ENCODE measurements at regions not wholly inside any gene's neighbourhood (a gene's known extent, or its start where the extent isn't known, plus 50 kb on each side); places are given as distances from the start of the nearest gene placed in this dataset.

DNA sequence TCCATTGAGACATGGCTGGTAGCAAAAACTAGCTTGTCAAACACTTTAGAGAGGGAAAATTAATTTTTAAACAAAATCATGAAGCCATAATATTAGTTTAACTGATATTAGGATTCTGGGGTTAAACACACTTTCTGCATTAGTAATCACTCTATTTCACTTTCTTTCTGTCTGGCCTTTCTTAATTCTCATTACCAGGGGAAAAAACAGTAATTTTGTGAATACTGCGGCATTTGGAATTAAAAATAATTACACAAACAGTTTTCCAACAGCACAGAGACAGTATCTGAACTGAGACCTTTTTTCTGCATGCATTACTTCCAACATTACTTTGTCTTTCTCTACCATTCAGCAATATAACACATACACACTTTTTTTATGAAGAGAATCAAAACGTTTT is 190.6 kb downstream of the MRPL39 start:
- H3K9me3 ChIP-seq = no peaks in the 10 kb centered on the region
- H3K4me1 ChIP-seq = no peaks in the 10 kb centered on the region
- no peak for TF ChIP-seq MYC (IDR thresholded peaks at IDR 0.05; ENCODE audit: borderline replicate concordance, low read length)
- no peak for TF ChIP-seq GATA3 (IDR thresholded peaks at IDR 0.05; ENCODE audit: borderline replicate concordance)
- no peak for TF ChIP-seq HEYL (CRISPR knock-in tag; IDR thresholded peaks at IDR 0.05)
- TF ChIP-seq TFCP2L1 (CRISPR knock-in tag; IDR thresholded peaks at IDR 0.05) = no peak
- TF ChIP-seq RAD21 (conservative IDR thresholded peaks at IDR 0.05 in 1 of 2, IDR thresholded peaks at IDR 0.05 in 1 of 2) = no peak
- no peak for TF ChIP-seq POLR2A (IDR thresholded peaks at IDR 0.05; ENCODE audit: low read length)
- no peak for TF ChIP-seq FOSL2 (IDR thresholded peaks at IDR 0.05)
- no peak for TF ChIP-seq FOSL2 (CRISPR knock-in tag; IDR thresholded peaks at IDR 0.05)
- no peak for TF ChIP-seq ELK1 (IDR thresholded peaks at IDR 0.05; ENCODE audit: low read depth, low read length)
- no peak for TF ChIP-seq EHMT2 (IDR thresholded peaks at IDR 0.05; ENCODE audit: low read depth)
- TF ChIP-seq CHD2 (IDR thresholded peaks at IDR 0.05; ENCODE audit: low read length, partially characterized antibody) = no peak
- TF ChIP-seq RARB (CRISPR knock-in tag; IDR thresholded peaks at IDR 0.05) = no peak
- TF ChIP-seq JUNB (IDR thresholded peaks at IDR 0.05) = no peak
- no peak for TF ChIP-seq RFX5 (IDR thresholded peaks at IDR 0.05)
- no peak for TF ChIP-seq ZC3H11A (IDR thresholded peaks at IDR 0.05)
- DNase-seq (ENCODE audit: low read depth in 1 of 2, low spot score in 1 of 2) (no peak), ATAC-seq (no peak), FAIRE-seq (no peak)
- CTCF ChIA-PET = no interaction called here
- H3K4me2 ChIP-seq = no peak overlapping the region
- no peak overlapping the region for H3K4me3 ChIP-seq
- WGBS (ENCODE audit: missing lambda C conversion rate) = 0% methylated on average over 2 of the region's 2 CpGs
- POLR2A ChIA-PET = no interaction called here
- H3K27ac ChIP-seq = no peak overlapping the region

GRCh38 chr21:25412100-25412499 is 195.2 kb downstream of the MRPL39 start:
- Histone ChIP-seq H3K4me3 (no peak overlapping the region), H3K4me1 (no peaks in the 10 kb centered on the region), H3K27ac (no peak overlapping the region), H3K9me3 (no peaks in the 10 kb centered on the region), H3K4me2 (no peak overlapping the region)
- DNase-seq (ENCODE audit: low read depth in 1 of 2, low spot score in 1 of 2) (no peak), ATAC-seq (no peak), FAIRE-seq (no peak)
- TF ChIP-seq POLR2AphosphoS2 (conservative IDR thresholded peaks at IDR 0.05; ENCODE audit: low read length) (no peak), ESRRA (IDR thresholded peaks at IDR 0.05; ENCODE audit: borderline replicate concordance, low read length) (no peak), POLR2A (IDR thresholded peaks at IDR 0.05; ENCODE audit: low read length) (no peak), RFX5 (IDR thresholded peaks at IDR 0.05) (no peak), NR3C1 (IDR thresholded peaks at IDR 0.05) (no peak), HES2 (IDR thresholded peaks at IDR 0.05) (no peak), EP300 (IDR thresholded peaks at IDR 0.05) (no peak), KDM5A (IDR thresholded peaks at IDR 0.05) (no peak), NPAS2 (CRISPR knock-in tag; IDR thresholded peaks at IDR 0.05; ENCODE audit: borderline replicate concordance) (no peak), CHD2 (IDR thresholded peaks at IDR 0.05; ENCODE audit: low read length, partially characterized antibody) (no peak), SMC3 (IDR thresholded peaks at IDR 0.05) (no peak), ZSCAN20 (CRISPR knock-in tag; IDR thresholded peaks at IDR 0.05) (no peak), CBX8 (IDR thresholded peaks at IDR 0.05) (no peak), CHD4 (IDR thresholded peaks at IDR 0.05; ENCODE audit: borderline replicate concordance) (no peak), HOXB13 (CRISPR knock-in tag; IDR thresholded peaks at IDR 0.05; ENCODE audit: low read depth) (no peak)
- TF ChIP-seq, protein P1, sequence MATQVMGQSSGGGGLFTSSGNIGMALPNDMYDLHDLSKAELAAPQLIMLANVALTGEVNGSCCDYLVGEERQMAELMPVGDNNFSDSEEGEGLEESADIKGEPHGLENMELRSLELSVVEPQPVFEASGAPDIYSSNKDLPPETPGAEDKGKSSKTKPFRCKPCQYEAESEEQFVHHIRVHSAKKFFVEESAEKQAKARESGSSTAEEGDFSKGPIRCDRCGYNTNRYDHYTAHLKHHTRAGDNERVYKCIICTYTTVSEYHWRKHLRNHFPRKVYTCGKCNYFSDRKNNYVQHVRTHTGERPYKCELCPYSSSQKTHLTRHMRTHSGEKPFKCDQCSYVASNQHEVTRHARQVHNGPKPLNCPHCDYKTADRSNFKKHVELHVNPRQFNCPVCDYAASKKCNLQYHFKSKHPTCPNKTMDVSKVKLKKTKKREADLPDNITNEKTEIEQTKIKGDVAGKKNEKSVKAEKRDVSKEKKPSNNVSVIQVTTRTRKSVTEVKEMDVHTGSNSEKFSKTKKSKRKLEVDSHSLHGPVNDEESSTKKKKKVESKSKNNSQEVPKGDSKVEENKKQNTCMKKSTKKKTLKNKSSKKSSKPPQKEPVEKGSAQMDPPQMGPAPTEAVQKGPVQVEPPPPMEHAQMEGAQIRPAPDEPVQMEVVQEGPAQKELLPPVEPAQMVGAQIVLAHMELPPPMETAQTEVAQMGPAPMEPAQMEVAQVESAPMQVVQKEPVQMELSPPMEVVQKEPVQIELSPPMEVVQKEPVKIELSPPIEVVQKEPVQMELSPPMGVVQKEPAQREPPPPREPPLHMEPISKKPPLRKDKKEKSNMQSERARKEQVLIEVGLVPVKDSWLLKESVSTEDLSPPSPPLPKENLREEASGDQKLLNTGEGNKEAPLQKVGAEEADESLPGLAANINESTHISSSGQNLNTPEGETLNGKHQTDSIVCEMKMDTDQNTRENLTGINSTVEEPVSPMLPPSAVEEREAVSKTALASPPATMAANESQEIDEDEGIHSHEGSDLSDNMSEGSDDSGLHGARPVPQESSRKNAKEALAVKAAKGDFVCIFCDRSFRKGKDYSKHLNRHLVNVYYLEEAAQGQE (IDR thresholded peaks at IDR 0.05) = no peak
- TF ChIP-seq, protein P2, sequence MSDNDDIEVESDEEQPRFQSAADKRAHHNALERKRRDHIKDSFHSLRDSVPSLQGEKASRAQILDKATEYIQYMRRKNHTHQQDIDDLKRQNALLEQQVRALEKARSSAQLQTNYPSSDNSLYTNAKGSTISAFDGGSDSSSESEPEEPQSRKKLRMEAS (IDR thresholded peaks at IDR 0.05) = no peak
- TF ChIP-seq, protein P3, sequence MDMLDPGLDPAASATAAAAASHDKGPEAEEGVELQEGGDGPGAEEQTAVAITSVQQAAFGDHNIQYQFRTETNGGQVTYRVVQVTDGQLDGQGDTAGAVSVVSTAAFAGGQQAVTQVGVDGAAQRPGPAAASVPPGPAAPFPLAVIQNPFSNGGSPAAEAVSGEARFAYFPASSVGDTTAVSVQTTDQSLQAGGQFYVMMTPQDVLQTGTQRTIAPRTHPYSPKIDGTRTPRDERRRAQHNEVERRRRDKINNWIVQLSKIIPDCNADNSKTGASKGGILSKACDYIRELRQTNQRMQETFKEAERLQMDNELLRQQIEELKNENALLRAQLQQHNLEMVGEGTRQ (IDR thresholded peaks at IDR 0.05) = no peak
- ChIA-PET POLR2A (no interaction called here), CTCF (no interaction called here)

All from A549 (cell line).